GM21367 (cell line): ENCODE measurements at regions not wholly inside any gene's neighbourhood (a gene's known extent, or its start where the extent isn't known, plus 50 kb on each side); places are given as distances from the start of the nearest gene placed in this dataset.

Source experiments
- ATAC-seq: cut with Tn5 transposase; IDR thresholded peaks from one replicate; pipeline ENCODE4 v1.9.1; 2021; ENCODE audit not compliant: unreplicated experiment

DNA sequence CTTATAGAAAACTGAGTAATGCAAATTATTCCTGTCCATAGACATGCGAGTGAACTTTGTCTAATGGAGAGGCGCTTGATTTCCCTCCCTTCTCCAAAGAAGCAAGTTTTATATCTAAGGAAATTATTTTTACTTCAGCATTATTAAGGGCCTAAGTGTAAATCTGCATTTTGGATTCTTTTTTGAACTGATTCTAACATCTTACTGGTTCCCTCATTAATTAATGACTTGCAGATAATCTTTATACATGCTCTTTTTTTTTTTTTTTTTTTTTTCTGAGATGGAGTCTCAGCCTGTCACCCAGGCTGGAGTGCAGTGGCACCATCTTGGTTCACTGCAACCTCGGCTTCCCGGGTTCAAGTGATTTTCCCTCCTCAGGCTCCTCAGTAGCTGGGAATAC lies 209.5 kb downstream of the TLE4 start:
- no peak for ATAC-seq

DNA sequence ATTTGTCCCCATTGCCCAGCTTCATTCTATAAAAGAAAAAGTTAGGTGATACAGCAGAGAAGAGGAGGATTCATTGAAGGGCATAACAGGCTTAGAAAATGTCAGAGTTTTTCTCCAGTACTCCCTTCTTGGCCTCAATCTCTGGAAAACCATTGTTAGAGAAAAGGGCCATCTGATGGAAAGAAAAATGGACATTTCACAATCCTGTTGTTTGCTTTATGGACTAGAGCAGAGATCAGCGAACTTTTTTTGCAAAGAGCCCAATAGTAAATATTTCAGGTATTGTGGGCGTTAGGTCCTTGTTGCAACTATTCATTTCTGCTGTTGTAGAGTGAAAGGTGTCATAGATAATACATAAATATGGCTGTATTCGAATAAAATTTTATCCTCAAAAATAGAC lies 208.8 kb downstream of the TLE4 start:
- no peak for ATAC-seq

DNA sequence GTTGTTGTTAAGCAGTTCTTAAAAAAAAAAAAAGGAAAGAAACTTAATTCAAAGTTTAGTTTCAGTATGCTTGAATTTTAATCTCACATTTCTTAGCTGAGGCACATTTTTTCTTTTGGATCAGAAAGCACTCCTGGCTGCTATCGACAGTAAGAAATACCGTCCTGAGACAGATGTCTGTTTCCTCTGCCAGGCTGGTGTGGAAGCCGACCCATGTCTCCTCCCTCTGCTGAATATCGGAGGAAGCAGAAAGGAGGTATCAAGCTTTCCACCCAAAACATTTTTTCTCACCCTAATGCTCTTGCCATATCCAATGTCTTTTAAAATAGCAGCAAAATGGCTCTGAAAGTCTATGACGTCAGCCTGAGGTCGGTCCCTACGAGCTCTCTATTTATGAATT lies 208.1 kb downstream of the TLE4 start:
- ATAC-seq = no peak

DNA sequence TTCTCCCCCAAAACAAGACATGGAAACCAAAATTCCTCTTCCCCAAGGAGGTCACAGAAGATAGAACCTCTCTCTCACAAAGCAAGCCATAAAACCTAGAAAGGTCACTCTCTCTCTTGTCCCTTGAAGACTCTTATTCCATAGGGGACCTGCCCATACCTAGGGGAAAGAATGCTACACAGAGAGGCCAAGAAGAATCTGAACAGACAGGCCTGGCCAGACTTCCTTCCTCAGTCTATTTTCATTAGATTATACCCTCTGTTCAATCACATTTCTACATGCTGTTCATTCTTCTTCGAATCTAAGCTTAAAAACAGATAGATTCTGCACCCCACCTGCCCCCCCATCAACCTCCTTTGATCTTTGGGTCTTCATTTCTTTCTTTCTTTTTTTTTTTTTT lies 206.8 kb downstream of the TLE4 start:
- ATAC-seq = no peak

DNA sequence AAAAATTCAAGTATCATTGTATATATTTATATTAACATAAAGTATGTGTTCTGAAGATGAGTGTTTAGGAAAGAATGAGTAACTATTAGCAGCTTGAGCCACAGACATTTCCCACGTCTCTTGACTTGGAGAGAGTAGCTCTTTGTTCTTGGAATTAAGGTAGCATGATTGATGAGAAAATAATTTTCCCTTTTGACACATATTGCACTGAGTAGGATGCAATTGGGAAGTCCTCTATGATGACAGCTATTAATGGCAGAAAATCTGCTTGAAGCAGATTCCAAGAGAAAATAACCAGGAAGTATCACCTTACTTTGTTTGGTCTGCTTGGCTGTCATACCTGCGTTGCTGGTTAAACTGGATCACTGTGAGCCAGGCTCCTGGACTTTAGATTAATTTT lies 204.8 kb downstream of the TLE4 start:
- no peak for ATAC-seq
